RWPE2 (cell line): ENCODE measurements at regions not wholly inside any gene's neighbourhood (a gene's known extent, or its start where the extent isn't known, plus 50 kb on each side); places are given as distances from the start of the nearest gene placed in this dataset.
"Not testable (repeated sequence)": the region's sequence is repeated elsewhere in the genome, so short reads cannot be mapped to it uniquely, and the experiment has no call there.

Experiments
- ATAC-seq: fragments of 200-7000 bp; cut with Tn5 transposase; 3 replicates; pipeline ENCODE4 v1.9.1; 2021; ENCODE audit warnings: low read depth
- DNase-seq: peaks from one replicate; pipeline ENCODE4 v3.0.0-alpha.2; 2020; ENCODE audit warnings: low spot score
- H3K27ac ChIP-seq: fragments of 450-650 bp; 2 replicates; pipeline ENCODE4 v1.5.1; 2017; ENCODE audit warnings: mild to moderate bottlenecking; ENCODE audit not compliant: poor library complexity, severe bottlenecking
- H3K27me3 ChIP-seq: fragments of 250-450 bp; sonication (Bioruptor Pico); 2 replicates; pipeline ENCODE4 v1.5.1; 2021; ENCODE audit warnings: mild to moderate bottlenecking, moderate library complexity; ENCODE audit not compliant: insufficient read depth, poor library complexity, severe bottlenecking
- H3K36me3 ChIP-seq: fragments of 250-450 bp; sonication (Bioruptor Pico); 2 replicates; pipeline ENCODE4 v1.5.1; 2020; ENCODE audit warnings: low read depth, mild to moderate bottlenecking, moderate library complexity
- H3K4me1 ChIP-seq: fragments of 250-450 bp; sonication (Bioruptor Pico); 2 replicates; pipeline ENCODE4 v1.5.1; 2021; ENCODE audit warnings: mild to moderate bottlenecking, moderate library complexity; ENCODE audit not compliant: insufficient read depth, poor library complexity, severe bottlenecking
- H3K4me3 ChIP-seq: fragments of 250-450 bp; sonication (Bioruptor Pico); 2 replicates; pipeline ENCODE4 v1.5.1; 2021; ENCODE audit warnings: mild to moderate bottlenecking, moderate library complexity; ENCODE audit not compliant: severe bottlenecking
- H3K9me3 ChIP-seq: fragments of 250-450 bp; sonication (Bioruptor Pico); 2 replicates; pipeline ENCODE4 v1.5.1; 2021; ENCODE audit warnings: mild to moderate bottlenecking, moderate library complexity; ENCODE audit not compliant: severe bottlenecking

DNA sequence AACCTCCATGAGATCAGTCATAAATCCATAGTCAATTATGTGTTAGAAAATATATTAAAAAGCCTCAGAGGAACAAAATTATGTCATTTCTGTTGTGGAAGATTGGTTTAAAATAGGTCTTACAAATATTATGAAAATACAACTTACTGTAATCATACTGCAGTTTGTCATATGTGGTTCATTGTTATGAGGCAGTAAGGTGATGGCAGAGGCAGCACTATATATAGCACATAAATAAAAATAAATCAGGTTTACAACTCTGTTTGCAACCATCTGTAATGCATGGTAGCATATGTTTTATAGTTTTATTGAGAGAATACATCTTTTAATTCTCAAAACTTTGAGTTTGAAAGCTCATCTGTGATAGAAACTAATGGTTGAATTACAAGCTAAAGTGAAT is 651.4 kb downstream of the PCDH11X start:
- not testable (repeated sequence) for H3K27ac ChIP-seq, H3K9me3 ChIP-seq, ATAC-seq, H3K27me3 ChIP-seq, H3K4me3 ChIP-seq, DNase-seq, H3K36me3 ChIP-seq, H3K4me1 ChIP-seq

DNA sequence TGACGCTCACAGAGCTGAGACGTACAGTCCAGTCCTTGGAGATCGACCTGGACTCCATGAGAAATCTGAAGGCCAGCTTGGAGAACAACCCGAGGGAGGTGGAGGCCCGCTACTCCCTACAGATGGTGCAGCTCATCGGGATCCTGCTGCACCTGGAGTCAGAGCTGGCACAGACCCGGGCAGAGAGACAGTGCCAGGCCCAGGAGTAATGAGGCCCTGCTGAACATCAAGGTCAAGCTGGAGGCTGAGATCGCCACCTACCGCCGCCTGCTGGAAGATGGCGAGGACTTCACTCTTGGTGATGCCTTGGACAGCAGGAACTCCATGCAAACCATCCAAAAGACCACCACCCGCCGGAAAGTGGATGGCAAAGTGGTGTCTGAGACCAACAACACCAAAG is 681.4 kb downstream of the PCDH11X start:
- H3K9me3 ChIP-seq, H3K36me3 ChIP-seq: not testable (repeated sequence)

DNA sequence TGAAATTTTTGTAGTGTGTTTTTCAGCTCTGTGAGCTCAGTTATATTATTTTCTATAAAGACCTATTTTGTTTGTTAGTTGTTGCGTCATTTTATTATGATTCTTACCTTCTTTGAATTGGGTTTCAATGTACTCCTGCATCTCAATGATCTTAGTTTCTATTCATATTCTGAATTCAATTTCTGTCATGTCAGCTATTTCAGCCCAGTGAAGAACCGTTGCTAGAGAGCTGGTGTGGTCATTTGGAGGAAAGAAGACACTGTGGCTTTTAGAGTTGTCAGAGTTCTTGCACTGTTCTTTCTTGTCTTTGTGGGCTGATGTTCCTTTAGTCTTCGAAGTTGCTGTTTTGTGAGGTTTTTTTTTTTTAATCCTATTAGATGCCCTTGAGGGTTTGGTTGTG is 701.0 kb downstream of the PCDH11X start:
- H3K27me3 ChIP-seq, H3K4me3 ChIP-seq, H3K4me1 ChIP-seq, H3K27ac ChIP-seq, H3K36me3 ChIP-seq, H3K9me3 ChIP-seq, ATAC-seq, DNase-seq: not testable (repeated sequence)

More for the DNA sequence above, 681.4 kb downstream of the PCDH11X start:
- not testable (repeated sequence) for H3K4me1 ChIP-seq, H3K27me3 ChIP-seq, DNase-seq, H3K27ac ChIP-seq, H3K4me3 ChIP-seq, ATAC-seq

DNA sequence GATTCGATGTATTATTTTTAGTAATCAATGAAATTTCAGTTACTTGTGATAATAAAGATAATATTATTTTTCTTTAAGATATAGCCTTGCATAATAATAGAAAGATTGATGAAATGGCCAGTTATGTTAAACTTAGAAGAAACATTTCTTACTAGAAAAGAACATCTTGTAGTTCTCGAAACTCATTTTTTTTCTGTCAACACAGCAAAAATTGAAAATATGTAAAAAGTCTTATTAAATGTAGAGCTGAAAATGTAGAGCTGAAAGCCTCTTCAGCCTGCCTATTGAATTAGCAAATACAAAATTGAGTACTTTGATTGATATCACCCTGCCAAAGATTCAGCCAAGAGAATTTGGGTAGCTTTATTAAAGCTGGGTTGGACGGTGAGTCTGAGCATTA is 706.3 kb downstream of the PCDH11X start:
- not testable (repeated sequence) for H3K27me3 ChIP-seq, ATAC-seq, H3K36me3 ChIP-seq, H3K4me3 ChIP-seq, H3K4me1 ChIP-seq, DNase-seq, H3K27ac ChIP-seq, H3K9me3 ChIP-seq

DNA sequence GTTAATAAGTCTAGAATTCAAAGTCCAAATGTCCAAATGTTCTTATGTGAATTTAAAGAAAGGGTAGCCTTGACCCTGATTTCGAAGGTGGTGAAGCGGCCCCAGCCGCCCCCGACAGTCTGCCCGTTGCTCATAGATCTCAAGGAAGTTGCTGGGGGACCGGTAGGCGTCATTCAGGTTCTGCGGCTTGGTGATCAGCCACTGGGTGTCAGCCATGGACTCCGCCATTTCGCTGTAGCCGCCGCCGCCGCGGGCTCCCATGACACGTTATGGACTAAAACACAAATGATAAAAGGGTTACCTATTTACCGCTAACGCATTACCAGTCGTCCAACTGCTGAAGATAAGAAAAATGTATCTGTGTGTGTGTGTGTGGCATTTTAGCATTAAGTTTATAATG is 736.1 kb downstream of the PCDH11X start:
- H3K27me3 ChIP-seq, H3K27ac ChIP-seq, H3K36me3 ChIP-seq, DNase-seq, H3K4me1 ChIP-seq, ATAC-seq, H3K4me3 ChIP-seq, H3K9me3 ChIP-seq: not testable (repeated sequence)

DNA sequence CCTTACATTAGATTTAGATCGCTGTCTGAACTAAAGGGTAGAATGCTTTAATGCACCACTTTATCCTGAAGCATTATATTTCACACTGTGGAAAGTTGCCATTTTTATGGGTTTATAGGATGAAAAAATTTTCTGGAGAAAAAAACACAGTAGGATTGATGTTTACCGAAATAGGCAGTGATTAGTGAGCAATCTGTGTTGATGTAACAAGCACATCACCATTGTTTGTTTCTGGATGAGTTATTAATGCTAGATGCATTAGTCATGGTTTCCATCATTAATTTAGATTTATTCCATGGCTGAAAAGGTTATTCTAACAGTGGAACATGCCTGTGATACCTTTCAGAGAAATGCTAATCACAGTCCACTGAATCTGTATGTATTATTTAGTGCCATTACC is 749.8 kb downstream of the PCDH11X start:
- DNase-seq, H3K36me3 ChIP-seq, H3K4me3 ChIP-seq, H3K4me1 ChIP-seq, H3K27ac ChIP-seq, H3K27me3 ChIP-seq, H3K9me3 ChIP-seq, ATAC-seq: not testable (repeated sequence)

DNA sequence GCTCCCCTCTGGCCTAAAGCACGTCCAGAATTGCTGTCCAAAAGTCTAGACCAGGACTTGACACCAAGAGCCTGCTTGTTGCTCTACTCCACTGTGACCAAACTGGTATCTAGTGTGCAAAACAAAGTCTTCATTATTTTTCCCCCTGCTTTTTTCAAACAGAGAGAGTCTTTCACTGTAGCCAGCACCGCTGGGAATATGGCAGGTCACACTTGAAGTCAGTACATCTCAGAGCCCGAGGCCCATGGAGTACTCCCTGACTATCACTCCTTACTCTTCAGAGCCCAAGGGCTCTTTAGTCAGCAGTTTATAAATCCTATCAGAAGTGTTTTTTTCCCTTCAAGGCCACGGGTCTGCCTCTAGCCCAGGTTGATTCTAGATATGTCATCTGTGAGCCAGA is 761.3 kb downstream of the PCDH11X start:
- H3K4me1 ChIP-seq, H3K9me3 ChIP-seq, ATAC-seq, DNase-seq, H3K27ac ChIP-seq, H3K36me3 ChIP-seq, H3K4me3 ChIP-seq, H3K27me3 ChIP-seq: not testable (repeated sequence)

DNA sequence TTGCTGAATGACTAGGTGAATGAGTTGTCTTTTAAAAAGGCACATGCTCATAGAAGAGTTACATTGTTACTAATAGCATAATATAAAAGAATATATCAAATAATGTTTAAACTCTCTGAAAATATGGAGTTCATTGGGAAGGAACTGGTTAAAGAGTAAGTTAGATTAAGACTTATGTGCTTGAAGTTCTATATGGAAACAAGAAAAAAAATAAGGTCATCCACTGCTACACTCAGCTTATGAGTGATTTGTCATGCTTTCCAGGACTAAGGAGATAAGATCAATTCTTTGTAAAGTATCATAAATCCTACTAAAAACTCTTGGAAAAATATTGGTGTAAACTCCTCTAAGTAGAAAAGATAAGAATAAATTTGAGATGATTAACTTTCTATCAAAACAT is 779.1 kb downstream of the PCDH11X start:
- H3K27ac ChIP-seq, H3K4me1 ChIP-seq, ATAC-seq, H3K9me3 ChIP-seq, DNase-seq, H3K27me3 ChIP-seq, H3K4me3 ChIP-seq, H3K36me3 ChIP-seq: not testable (repeated sequence)

DNA sequence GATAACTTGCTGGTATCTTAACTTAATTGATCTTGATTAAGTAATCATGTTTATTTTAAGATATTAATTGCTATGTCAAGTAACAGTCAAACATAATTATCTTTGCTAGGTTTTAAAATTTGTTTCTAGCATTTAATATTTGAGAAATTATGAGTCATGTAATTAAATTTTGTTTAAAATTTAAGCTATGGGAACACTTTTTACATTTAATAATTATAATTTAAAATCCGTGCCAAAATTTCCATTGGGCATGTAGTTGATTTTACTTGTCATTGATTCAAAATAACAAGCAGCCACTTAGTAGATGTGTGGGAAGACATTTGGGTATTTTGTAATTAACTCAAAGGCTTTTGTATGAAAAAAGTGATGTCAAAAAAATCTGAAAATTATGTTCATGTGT is 779.6 kb downstream of the PCDH11X start:
- H3K27me3 ChIP-seq, H3K9me3 ChIP-seq, H3K4me3 ChIP-seq, H3K4me1 ChIP-seq, DNase-seq, H3K27ac ChIP-seq, H3K36me3 ChIP-seq, ATAC-seq: not testable (repeated sequence)

DNA sequence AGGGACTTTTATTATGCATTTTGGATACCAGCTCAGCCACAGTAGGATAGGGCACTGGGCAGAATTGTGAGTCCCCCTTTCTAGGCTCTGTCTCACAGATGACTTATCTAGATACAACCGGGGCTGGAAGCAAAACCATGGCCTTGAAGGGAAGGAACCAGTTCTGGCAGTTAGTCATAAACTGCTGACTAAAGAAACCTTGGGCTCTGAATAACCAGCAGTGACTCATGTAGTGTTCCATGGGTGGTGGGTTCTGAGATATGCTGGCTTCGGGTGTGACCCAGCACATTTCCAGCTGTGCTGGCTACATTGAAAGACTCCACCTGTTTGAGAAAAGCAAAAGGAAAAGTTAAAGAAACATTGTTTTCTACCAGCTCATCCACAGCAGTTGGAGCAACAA is 780.9 kb downstream of the PCDH11X start:
- H3K27me3 ChIP-seq, H3K9me3 ChIP-seq, H3K4me1 ChIP-seq, H3K27ac ChIP-seq, ATAC-seq, H3K4me3 ChIP-seq, H3K36me3 ChIP-seq, DNase-seq: not testable (repeated sequence)

DNA sequence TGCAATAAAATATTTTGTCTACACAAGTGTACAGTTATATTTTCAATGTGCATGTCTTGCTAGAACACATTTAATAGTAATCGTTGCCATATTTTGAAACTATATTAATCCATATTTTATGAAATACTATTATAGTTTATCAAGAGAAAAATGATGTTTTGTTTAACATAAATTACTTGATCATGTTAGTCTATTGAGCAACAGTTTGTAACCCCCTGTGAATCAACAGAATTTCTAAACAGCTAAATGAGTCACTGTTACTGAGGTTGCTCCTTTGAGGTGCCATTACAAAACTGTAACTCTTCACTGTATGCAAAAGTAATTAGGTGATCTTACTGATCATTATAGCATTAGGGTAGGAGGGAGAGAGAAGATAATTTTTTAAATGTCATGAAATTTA is 791.0 kb downstream of the PCDH11X start:
- not testable (repeated sequence) for H3K36me3 ChIP-seq, H3K4me3 ChIP-seq, H3K9me3 ChIP-seq, H3K27me3 ChIP-seq, DNase-seq, ATAC-seq, H3K4me1 ChIP-seq, H3K27ac ChIP-seq

DNA sequence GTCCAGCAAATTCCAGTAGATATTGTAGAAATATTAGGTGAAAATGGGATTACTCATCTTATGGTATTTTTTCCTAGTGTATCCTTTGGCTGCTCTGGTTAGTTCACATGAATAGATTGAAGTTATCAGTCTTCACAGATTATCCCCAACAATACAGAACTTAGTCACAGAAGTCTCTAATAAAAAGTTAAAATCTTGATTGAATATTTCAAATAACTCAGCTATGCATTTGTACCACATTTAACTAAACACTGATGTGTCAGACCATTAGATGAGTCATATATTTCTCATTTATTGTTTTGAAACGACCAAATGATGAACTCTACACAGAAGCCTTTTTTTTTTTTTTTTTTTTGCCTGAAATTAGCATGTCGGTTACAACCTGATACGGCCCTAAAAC is 807.5 kb downstream of the PCDH11X start:
- DNase-seq, H3K4me1 ChIP-seq, H3K9me3 ChIP-seq, H3K36me3 ChIP-seq, H3K27me3 ChIP-seq, ATAC-seq, H3K27ac ChIP-seq, H3K4me3 ChIP-seq: not testable (repeated sequence)
